Epithelial cell of proximal tubule (primary cell): ENCODE measurements at regions not wholly inside any gene's neighbourhood (a gene's known extent, or its start where the extent isn't known, plus 50 kb on each side); places are given as distances from the start of the nearest gene placed in this dataset.
"Not testable (repeated sequence)": the region's sequence is repeated elsewhere in the genome, so short reads cannot be mapped to it uniquely, and the experiment has no call there.

Experiments
- DNase-seq: peaks from one replicate; pipeline ENCODE4 v3.0.0-alpha.2; 2011; ENCODE audit warnings: low read depth
- H3K4me3 ChIP-seq: 2 replicates; pipeline ENCODE4 v1.5.1; 2011; ENCODE audit warnings: low read depth, mild to moderate bottlenecking, low read length
- TF ChIP-seq, protein P1 (sequence below): conservative IDR thresholded peaks from 2 replicates; pipeline ENCODE4 v1.5.1; 2012; ENCODE audit warnings: low read depth, mild to moderate bottlenecking, low read length

DNA sequence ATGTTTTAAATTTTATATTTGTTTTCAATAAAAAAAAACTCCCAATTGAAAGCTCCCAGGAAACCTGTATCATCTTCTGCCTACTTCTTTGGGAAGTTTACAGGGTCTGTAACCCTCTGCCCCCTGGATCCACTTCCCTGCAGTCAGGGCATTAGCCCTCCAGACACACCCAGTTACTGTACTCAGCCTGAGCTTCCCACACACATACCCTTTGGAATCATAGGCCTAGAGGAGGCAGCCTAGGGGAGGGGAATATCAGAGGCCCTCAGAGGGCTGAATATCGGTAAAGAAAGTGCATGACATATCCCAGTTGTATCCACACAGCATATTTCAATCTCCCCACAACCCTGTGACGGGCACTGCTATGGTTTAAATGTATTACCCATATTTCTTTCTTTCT, 56.2 kb upstream of the TFPI start:
- not testable (repeated sequence) for H3K4me3 ChIP-seq, DNase-seq

DNA sequence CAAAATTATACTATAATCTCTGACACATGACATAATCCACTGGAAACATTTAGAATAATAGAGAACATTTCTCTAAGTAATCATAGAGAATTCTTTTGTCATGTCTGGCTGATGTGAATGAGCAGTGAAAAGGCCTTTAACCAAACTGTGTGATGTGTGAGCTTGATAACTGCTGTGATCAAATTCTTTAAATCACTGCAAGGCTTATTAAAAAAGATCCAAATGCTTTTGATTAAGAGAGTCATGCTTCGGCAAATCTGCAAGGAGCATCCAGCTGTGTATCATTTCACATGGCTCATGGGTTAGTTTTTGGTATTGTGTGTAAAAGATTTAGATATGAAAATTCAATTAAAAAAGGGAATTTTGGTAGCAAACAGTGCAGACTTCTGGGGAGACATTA, 58.6 kb upstream of the TFPI start:
- no peak for DNase-seq
- TF ChIP-seq, protein P1, sequence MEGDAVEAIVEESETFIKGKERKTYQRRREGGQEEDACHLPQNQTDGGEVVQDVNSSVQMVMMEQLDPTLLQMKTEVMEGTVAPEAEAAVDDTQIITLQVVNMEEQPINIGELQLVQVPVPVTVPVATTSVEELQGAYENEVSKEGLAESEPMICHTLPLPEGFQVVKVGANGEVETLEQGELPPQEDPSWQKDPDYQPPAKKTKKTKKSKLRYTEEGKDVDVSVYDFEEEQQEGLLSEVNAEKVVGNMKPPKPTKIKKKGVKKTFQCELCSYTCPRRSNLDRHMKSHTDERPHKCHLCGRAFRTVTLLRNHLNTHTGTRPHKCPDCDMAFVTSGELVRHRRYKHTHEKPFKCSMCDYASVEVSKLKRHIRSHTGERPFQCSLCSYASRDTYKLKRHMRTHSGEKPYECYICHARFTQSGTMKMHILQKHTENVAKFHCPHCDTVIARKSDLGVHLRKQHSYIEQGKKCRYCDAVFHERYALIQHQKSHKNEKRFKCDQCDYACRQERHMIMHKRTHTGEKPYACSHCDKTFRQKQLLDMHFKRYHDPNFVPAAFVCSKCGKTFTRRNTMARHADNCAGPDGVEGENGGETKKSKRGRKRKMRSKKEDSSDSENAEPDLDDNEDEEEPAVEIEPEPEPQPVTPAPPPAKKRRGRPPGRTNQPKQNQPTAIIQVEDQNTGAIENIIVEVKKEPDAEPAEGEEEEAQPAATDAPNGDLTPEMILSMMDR = no peak
- no peak overlapping the region for H3K4me3 ChIP-seq

DNA sequence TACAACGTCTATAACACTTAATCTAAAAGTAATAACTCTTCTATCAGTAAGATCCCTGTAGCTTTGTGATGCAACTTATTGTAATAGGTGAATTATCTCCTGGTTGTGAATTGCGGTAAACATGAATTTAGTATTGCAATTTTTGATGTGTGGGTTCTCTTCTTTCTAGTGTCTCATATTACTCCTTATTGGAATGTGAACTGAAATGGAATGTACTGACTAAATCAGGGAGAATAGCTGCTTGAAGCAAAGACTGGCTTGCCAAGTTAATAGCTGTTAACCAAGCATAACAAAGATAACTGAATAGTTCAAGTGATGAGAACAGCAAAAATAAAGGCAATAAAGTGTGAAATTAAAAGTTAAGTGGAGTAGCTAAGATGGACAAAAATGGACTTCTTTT, 60.5 kb upstream of the TFPI start:
- peak; percentile 19 for DNase-seq
- TF ChIP-seq, protein P1 = no peak
- no peak overlapping the region for H3K4me3 ChIP-seq

DNA sequence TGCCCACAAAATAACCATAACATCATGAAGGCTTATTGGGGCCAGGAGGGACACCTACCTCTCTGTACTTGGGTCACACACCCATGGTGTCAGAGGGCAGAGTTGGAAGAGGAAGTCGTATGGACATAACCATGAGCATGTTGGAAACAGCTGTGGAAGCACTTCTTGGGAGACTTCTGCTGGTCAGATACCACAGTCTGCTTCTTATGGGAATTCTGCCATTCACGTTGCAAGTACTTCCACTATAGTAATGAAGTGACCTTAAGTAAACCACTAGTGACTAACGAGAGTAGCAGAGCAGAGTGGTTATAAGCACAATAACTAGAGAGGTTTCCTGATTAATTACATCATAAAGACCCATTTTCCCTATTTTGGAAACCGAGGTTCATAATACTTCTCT, 61.1 kb upstream of the TFPI start:
- DNase-seq = no peak
- no peak overlapping the region for H3K4me3 ChIP-seq
- TF ChIP-seq, protein P1 = no peak

DNA sequence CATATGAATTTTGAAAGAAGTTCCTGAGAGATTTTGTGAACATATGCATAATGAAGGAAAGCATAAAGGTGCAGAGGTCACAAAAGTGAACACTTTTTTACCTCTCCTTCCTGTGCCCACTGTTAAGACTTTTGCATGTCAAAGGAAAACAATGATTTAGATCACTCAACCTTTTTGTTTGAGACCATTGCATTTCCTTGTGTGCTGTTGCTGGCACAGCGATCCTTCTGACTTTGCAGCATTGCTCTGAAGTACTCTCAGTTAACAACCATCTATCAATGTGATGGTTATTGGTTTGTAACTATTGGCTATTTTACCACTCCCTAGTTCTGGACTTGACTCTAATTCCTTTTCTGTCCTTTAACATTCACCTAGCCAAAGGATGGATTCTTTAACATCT, 61.7 kb upstream of the TFPI start:
- DNase-seq = no peak
- no peak overlapping the region for H3K4me3 ChIP-seq
- TF ChIP-seq, protein P1 = no peak

DNA sequence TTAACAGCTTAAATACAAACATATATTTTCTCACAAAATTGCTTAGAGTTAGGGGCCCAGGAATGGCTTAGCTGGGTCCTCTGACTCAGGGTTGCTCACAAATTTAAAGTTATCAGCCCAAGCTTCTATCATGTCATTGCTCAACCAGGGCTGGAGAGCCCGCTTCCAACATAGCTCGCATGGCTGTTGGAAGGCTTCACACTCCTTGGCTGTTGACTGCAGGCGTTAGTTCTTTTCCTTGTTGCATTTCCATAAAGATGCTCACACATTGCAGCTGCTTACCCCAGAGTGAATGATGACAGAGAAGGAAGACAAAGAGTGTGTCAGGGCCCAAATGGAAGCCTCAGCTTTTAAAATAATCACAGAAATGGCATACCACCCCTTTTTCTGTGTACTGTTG, 62.9 kb upstream of the TFPI start:
- no peak overlapping the region for H3K4me3 ChIP-seq
- TF ChIP-seq, protein P1 = no peak
- no peak for DNase-seq

DNA sequence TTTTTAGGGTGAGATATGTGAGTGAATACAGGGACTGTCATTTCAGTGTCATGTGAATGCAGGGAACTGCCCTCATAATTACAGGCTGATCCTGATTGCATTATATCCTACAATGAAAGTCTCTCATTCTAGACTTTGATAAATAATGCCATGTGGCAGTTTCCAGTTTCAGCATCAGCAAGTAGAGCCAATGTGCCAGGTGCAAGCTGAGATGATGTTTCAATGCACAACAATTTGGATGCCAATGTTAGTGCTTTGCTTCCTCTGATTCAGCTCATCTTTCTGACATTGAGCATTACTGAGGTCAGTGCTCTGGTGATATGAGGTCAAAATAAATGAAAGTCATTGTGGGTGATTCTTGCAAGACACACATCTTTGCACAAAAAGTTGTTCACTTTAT, 63.7 kb upstream of the TFPI start:
- TF ChIP-seq, protein P1 = no peak
- no peak for DNase-seq
- no peak overlapping the region for H3K4me3 ChIP-seq

DNA sequence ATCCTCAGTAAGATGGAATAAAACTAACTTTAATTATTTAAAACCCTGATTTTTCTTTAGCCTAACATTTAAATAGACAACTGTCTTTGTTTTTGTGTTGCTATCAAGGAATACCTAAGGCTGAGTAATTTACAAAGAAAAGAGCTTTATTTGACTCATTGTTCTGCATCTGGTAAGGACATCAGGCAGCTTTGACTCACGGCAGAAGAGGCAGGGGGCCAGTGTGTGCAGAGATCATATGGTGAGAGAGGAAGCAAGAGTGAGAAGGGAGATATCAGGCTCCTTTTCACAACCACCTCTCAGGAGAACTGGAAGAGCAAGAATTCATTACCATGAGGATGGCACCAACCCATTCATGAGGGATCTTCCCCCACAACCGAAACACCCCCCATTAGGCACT, 64.6 kb upstream of the TFPI start:
- no peak overlapping the region for H3K4me3 ChIP-seq
- DNase-seq = no peak
- TF ChIP-seq, protein P1 = no peak
